ENCODE measurements at regions not wholly inside any gene's neighbourhood (a gene's known extent, or its start where the extent isn't known, plus 50 kb on each side); places are given as distances from the start of the nearest gene placed in this dataset.
"Not testable (repeated sequence)": the region's sequence is repeated elsewhere in the genome, so short reads cannot be mapped to it uniquely, and the experiment has no call there.

GRCh38 chr1:121054928-121055327 lies 129.2 kb downstream of the FAM72B start:
- DNase-seq: not testable (repeated sequence)

- DNase-seq: not testable (repeated sequence)
Observed at GRCh38 chr1:121066925-121067324, 117.2 kb downstream of the FAM72B start.

GRCh38 chr1:121068738-121069499 lies 115.2 kb downstream of the FAM72B start:
- DNase-seq: not testable (repeated sequence)

GRCh38 chr1:121073852-121074251 lies 110.3 kb downstream of the FAM72B start:
- DNase-seq: not testable (repeated sequence)

GRCh38 chr1:121075254-121075805 lies 108.8 kb downstream of the FAM72B start:
- peak; percentile 57 for DNase-seq

- not testable (repeated sequence) for DNase-seq
Observed at GRCh38 chr1:121076674-121077073, 107.5 kb downstream of the FAM72B start.

- not testable (repeated sequence) for DNase-seq
Observed at GRCh38 chr1:121079655-121080054, 104.5 kb downstream of the FAM72B start.

GRCh38 chr1:121080197-121080903 lies 103.8 kb downstream of the FAM72B start:
- DNase-seq: peak; percentile 64

GRCh38 chr1:121080904-121081264 lies 103.3 kb downstream of the FAM72B start:
- not testable (repeated sequence) for DNase-seq

- DNase-seq: not testable (repeated sequence)
Observed at GRCh38 chr1:121081625-121082199, 102.4 kb downstream of the FAM72B start.

- not testable (repeated sequence) for DNase-seq
Observed at GRCh38 chr1:121082995-121083394, 101.1 kb downstream of the FAM72B start.

GRCh38 chr1:121086249-121086648 lies 97.9 kb downstream of the FAM72B start:
- DNase-seq: peak; percentile 39

- not testable (repeated sequence) for DNase-seq
Observed at GRCh38 chr1:121087221-121087620, 96.9 kb downstream of the FAM72B start.

- DNase-seq: not testable (repeated sequence)
Observed at GRCh38 chr1:121088568-121088967, 95.6 kb downstream of the FAM72B start.

GRCh38 chr1:121092329-121092968 lies 91.7 kb downstream of the FAM72B start:
- DNase-seq: not testable (repeated sequence)

- DNase-seq: not testable (repeated sequence)
Observed at GRCh38 chr1:121095014-121095413, 89.1 kb downstream of the FAM72B start.

- peak; percentile 90 for DNase-seq
Observed at GRCh38 chr1:121097127-121097866, 86.8 kb downstream of the FAM72B start.

GRCh38 chr1:121097867-121098215 lies 86.3 kb downstream of the FAM72B start:
- not testable (repeated sequence) for DNase-seq

- DNase-seq: not testable (repeated sequence)
Observed at GRCh38 chr1:121109025-121109424, 75.1 kb downstream of the FAM72B start.

- DNase-seq: not testable (repeated sequence)
Observed at GRCh38 chr1:121116522-121117297, 67.4 kb downstream of the FAM72B start.

- not testable (repeated sequence) for DNase-seq
Observed at GRCh38 chr1:121117298-121117611, 66.9 kb downstream of the FAM72B start.

Measured in activated CD4-positive, alpha-beta T cell treated with anti-CD3 and anti-CD28 coated beads, Interleukin-10, Interleukin-2, amounts not matched to agents 100 ng/mL and 50 ng/mL, durations not matched to agents 16 hours and 8 hours (primary cell).